NK-92 treated with Interleukin-12 subunit alpha and Interleukin-12 subunit beta, amount 100 ng/mL, for 24 hours (cell line): ENCODE measurements at regions not wholly inside any gene's neighbourhood (a gene's known extent, or its start where the extent isn't known, plus 50 kb on each side); places are given as distances from the start of the nearest gene placed in this dataset.

ENCODE experiments used
- DNase-seq: peaks from one replicate; lab custom pipeline; 2025; lab: John Stamatoyannopoulos, UW

- no peak for DNase-seq
Measured at GRCh38 chr1:199629624-199630023, 397.9 kb upstream of the NR5A2 start.

GRCh38 chr1:199639453-199639852 is 388.1 kb upstream of the NR5A2 start:
- DNase-seq = no peak

- DNase-seq = no peak
Measured at GRCh38 chr1:199641531-199641930, 386.0 kb upstream of the NR5A2 start.

GRCh38 chr1:199644912-199645311 is 382.6 kb upstream of the NR5A2 start:
- DNase-seq = no peak

GRCh38 chr1:199646761-199647160 is 380.7 kb upstream of the NR5A2 start:
- no peak for DNase-seq

- no peak for DNase-seq
Measured at GRCh38 chr1:199657449-199657848, 370.1 kb upstream of the NR5A2 start.

- no peak for DNase-seq
Measured at GRCh38 chr1:199660071-199660470, 367.4 kb upstream of the NR5A2 start.

GRCh38 chr1:199665371-199665770 is 362.1 kb upstream of the NR5A2 start:
- no peak for DNase-seq

GRCh38 chr1:199667089-199667488 is 360.4 kb upstream of the NR5A2 start:
- no peak for DNase-seq

GRCh38 chr1:199669916-199670315 is 357.6 kb upstream of the NR5A2 start:
- DNase-seq = no peak

GRCh38 chr1:199671684-199672083 is 355.8 kb upstream of the NR5A2 start:
- no peak for DNase-seq

- DNase-seq = no peak
Measured at GRCh38 chr1:199675937-199676336, 351.6 kb upstream of the NR5A2 start.

- no peak for DNase-seq
Measured at GRCh38 chr1:199678771-199679170, 348.7 kb upstream of the NR5A2 start.

- no peak for DNase-seq
Measured at GRCh38 chr1:199682081-199682480, 345.4 kb upstream of the NR5A2 start.

GRCh38 chr1:199684686-199685273 is 342.7 kb upstream of the NR5A2 start:
- no peak for DNase-seq

- no peak for DNase-seq
Measured at GRCh38 chr1:199685369-199685768, 342.1 kb upstream of the NR5A2 start.

GRCh38 chr1:199687321-199687720 is 340.2 kb upstream of the NR5A2 start:
- DNase-seq = no peak

- DNase-seq = no peak
Measured at GRCh38 chr1:199688133-199688676, 339.3 kb upstream of the NR5A2 start.

GRCh38 chr1:199688774-199689173 is 338.7 kb upstream of the NR5A2 start:
- DNase-seq = no peak

GRCh38 chr1:199690496-199690895 is 337.0 kb upstream of the NR5A2 start:
- no peak for DNase-seq

- no peak for DNase-seq
Measured at GRCh38 chr1:199691540-199691939, 336.0 kb upstream of the NR5A2 start.

GRCh38 chr1:199693724-199694123 is 333.8 kb upstream of the NR5A2 start:
- DNase-seq = no peak

- DNase-seq = no peak
Measured at GRCh38 chr1:199696225-199696624, 331.3 kb upstream of the NR5A2 start.

- no peak for DNase-seq
Measured at GRCh38 chr1:199698222-199698621, 329.3 kb upstream of the NR5A2 start.
